NB4 (cell line): ENCODE measurements at regions not wholly inside any gene's neighbourhood (a gene's known extent, or its start where the extent isn't known, plus 50 kb on each side); places are given as distances from the start of the nearest gene placed in this dataset.

Experiments
- POLR2A ChIP-seq: IDR thresholded peaks from 2 replicates; pipeline ENCODE4 v1.6.1; 2011; ENCODE audit warnings: mild to moderate bottlenecking; ENCODE audit not compliant: insufficient read length; ENCODE audit errors: extremely low read depth
- TF ChIP-seq, protein P1 (sequence below): IDR thresholded peaks from one replicate; pipeline ENCODE4 v1.5.1; 2012; ENCODE audit warnings: low read depth, low read length

DNA sequence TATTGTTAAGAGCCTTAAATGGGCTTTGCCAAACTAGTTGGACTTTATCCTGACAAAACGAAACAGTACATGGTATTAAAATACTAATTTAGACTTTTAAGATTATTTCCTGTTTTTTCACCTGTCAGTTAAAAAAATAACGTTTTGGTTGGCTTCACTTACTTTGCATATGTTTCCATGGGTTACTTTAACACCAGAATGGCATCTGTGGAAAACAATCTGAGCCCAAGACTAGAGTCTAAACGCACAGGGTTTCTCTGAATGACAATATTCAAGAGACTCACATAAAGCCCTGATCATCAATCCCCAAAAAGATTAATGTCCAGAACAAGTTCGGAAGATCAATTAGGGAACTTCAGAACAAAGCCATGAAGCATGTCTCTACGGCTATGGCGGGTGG lies 888.0 kb downstream of the EPHA4 start:
- TF ChIP-seq, protein P1, sequence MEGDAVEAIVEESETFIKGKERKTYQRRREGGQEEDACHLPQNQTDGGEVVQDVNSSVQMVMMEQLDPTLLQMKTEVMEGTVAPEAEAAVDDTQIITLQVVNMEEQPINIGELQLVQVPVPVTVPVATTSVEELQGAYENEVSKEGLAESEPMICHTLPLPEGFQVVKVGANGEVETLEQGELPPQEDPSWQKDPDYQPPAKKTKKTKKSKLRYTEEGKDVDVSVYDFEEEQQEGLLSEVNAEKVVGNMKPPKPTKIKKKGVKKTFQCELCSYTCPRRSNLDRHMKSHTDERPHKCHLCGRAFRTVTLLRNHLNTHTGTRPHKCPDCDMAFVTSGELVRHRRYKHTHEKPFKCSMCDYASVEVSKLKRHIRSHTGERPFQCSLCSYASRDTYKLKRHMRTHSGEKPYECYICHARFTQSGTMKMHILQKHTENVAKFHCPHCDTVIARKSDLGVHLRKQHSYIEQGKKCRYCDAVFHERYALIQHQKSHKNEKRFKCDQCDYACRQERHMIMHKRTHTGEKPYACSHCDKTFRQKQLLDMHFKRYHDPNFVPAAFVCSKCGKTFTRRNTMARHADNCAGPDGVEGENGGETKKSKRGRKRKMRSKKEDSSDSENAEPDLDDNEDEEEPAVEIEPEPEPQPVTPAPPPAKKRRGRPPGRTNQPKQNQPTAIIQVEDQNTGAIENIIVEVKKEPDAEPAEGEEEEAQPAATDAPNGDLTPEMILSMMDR = no peak
- no peak for TF ChIP-seq POLR2A
